Effector CD8-positive, alpha-beta T cell (primary cell): ENCODE measurements at regions not wholly inside any gene's neighbourhood (a gene's known extent, or its start where the extent isn't known, plus 50 kb on each side); places are given as distances from the start of the nearest gene placed in this dataset.
"Not testable (repeated sequence)": the region's sequence is repeated elsewhere in the genome, so short reads cannot be mapped to it uniquely, and the experiment has no call there.

Experiments used
- DNase-seq: peaks from one replicate; lab custom pipeline; 2025; lab: John Stamatoyannopoulos, UW

- DNase-seq: no peak
Observed at GRCh38 chr18:72999971-73000607, 132.3 kb upstream of the NETO1 start.

DNA sequence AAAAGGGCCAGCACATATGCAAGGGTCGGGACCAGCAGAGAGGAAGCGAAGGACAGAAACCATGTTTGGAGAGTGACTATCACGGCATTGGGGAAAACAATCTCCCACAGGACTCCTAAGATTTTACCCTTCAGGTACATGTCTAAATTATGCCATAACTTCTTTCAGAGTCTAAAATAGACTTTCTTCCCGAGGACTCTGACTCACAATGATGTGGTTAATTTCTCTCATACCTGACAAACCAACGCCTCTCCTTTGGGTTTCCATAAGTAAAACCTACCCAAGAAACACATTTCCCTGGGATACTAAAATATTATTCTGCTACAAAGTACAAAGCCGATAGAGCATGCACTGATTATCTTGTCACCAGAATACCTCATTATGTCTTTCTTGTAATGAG, 127.8 kb upstream of the NETO1 start:
- DNase-seq: no peak

DNA sequence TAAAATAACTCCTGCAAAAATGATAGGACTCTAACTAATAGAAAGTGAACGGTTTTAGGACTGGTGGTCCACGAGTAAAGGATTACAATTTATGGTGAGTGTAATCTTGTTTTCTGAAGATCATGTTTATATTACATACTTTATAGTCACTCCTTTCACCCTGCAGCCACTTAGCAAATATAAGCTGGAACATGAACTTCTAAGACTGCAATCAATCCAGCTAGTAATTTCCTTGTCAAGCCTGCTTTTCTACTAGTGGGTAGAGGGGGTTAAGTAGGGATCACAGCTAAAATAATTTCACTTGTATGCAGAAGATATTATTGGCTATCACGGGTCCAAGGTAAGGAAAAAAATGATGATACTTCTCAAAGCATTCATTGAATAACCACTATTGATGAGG, 125.5 kb upstream of the NETO1 start:
- no peak for DNase-seq

DNA sequence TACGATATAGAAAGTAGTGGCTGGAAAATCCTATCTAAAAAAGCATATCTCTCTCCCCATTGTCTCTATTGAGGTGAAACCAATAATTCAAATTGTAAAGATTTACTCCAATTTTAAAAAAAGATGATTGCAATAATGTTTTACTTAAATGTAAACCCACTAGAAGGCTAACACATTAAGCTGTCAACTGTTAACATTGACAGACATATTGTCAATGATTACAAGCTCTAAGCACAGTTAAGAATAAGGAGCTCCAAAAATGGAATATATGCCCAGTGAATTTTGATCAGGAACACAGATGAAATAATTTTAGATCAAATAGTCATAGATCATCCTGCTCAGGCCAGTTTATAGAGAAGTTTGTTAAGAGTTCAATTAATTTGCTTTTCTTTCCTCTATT, 123.6 kb upstream of the NETO1 start:
- no peak for DNase-seq

DNA sequence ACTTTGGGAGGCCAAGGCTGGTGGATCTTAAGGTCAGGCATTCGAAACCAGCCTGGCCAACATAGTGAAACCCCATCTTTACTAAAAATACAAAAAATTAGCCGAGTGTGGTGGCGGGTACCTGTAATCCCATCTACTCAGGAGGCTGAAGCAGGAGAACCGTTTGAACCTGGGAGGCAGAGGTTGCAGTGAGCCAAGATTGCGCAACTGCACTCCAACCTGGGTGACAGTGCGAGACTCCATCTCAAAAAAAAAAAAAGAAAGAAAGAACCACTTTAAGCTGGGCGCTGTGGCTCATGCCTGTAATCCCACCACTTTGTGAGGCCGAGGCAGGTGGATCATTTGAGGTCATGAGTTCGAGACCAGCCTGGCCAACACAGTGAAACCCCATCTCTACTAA, 119.8 kb upstream of the NETO1 start:
- not testable (repeated sequence) for DNase-seq

- DNase-seq: no peak
Observed at GRCh38 chr18:72986103-72986502, 118.3 kb upstream of the NETO1 start.

GRCh38 chr18:72985686-72986085, 117.9 kb upstream of the NETO1 start:
- no peak for DNase-seq

DNA sequence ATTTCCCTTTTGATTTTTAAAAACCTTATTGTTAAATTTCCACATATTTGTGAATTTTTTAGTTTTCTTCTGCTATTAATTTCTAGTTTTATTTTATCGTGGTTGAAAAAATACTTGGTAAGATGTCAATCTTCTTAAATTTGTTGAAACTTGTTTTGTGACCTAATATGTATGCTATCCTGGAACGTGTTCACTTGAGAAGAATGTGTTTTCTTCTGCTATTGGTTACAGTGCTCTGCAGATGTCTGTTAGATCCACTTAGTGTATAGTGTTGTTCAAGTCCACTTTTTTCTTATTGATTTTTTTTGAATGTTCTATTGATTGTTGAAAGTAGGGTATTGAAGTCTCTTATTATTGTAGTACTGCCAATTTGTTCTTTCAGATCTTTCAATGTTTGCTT, 116.5 kb upstream of the NETO1 start:
- DNase-seq: no peak

GRCh38 chr18:72973841-72974240, 106.1 kb upstream of the NETO1 start:
- DNase-seq: no peak

DNA sequence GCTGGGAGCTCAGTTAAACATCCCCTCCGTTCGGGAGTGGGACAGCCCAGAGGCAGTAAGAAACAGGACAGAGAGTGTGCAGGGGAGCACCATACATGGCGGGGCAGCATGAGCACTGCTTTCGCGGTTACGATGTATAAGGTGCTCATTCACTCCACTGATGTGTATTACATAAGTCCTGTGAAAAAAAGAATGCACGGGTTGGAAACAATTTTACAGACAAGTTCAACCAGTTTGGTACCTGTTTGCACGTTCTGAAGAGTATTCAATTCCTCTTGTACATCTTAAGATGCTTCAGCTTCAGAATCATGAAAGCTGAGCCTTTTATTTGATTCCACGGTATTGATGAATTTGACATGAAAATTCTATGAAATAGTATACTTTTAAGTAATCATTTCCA, 97.8 kb upstream of the NETO1 start:
- no peak for DNase-seq

DNA sequence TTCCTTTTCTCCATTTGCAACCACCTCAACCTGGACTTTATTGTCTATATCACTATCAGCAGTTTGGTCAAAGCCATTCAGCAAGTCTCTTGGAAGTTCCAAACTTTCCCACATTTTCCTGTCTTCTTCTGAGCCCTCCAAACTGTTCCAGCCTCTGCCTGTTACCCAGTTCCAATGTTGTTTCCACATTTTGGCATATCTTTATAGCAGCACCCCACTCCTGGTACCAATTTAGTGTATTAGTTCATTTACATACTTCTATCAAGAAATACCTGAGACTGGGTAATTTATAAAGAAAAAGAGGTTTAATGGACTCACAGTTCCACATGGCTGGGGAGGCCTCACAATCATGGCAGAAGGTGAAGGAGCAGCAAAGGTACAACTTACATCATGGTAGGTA, 90.4 kb upstream of the NETO1 start:
- not testable (repeated sequence) for DNase-seq

DNA sequence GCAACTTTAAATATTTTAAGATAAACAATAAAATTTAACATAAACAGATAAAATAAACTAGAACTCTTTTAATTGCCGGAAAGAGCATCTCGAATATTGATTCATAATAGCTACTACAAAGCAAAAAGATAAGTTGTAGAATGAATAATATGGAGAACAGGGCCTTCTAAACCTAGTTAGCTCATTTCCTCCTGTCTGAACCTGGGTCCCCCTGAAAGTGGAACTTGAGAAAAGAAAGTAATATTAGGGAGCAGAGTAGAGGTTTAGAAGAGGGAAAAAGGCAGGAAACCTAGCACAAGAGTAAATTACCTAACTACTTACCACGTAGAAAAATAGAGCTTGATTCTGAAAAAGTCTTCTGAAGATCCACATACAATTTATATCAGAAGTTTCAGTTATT, 80.7 kb upstream of the NETO1 start:
- DNase-seq: no peak

GRCh38 chr18:72942766-72943165, 75.0 kb upstream of the NETO1 start:
- DNase-seq: no peak

DNA sequence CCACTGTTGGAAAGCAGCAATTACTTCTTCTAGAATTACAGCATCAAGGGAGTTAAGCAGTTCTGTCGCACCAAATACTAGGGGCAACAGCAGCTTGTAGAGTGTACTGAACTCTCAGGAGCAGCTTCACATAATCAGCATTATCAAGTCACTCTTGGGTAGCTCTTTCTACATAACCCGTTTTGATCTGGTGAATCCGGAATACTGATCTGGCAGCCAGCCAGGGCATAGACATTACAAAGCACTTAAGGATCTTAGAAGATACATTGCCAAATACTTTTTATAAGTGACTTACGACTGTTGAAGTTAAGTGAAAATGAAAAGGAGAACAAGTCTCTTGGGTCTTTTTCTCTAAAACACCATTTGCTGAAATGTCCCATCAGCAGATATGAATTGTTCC, 73.2 kb upstream of the NETO1 start:
- no peak for DNase-seq

DNA sequence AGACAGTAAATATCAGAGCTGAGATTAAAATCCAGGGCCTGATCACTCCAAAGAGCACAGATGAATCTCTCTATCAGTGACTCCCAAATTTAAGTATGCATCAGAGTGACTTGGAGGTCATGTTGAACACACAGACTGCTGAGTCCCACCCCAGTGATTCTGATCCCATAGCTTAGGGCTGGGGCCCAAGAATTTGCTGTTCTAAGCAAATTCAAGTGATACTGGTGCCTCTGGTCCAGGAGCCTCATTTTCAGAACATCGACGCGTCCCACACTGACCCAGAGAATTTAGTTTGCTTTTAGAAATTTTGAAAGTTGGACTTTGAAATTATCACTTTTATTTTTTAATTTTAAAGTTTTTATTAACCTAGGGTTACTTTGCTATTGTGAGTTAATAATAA, 72.7 kb upstream of the NETO1 start:
- DNase-seq: no peak

- DNase-seq: no peak
Observed at GRCh38 chr18:72935744-72936143, 68.0 kb upstream of the NETO1 start.

DNA sequence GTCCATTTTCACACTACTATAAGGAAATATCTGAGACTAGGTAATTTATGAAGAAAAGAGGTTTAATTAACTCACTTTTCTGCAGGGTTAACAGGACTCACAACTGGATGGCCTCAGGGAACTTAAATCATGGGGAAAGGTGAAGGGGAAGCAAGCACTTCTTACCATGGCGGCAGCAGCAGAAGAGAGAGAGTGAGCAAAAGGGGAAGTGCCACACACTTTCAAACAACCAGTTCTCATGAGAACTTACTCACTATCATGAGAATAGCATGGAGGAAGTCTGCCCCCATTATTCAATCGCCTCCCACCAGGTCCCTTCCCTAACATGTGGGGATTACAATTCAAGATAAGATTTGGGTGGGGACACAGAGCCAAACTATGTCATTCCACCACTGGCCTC, 55.1 kb upstream of the NETO1 start:
- DNase-seq: no peak
